Limb (tissue), 2 donors: ENCODE measurements at regions not wholly inside any gene's neighbourhood (a gene's known extent, or its start where the extent isn't known, plus 50 kb on each side); places are given as distances from the start of the nearest gene placed in this dataset.

ENCODE experiments used
- DNase-seq, 2 donors: peaks; one replicate each; pipeline ENCODE4 v3.0.0-alpha.2; 2016; ENCODE audit errors: extremely low spot score in 2 of 2

DNA sequence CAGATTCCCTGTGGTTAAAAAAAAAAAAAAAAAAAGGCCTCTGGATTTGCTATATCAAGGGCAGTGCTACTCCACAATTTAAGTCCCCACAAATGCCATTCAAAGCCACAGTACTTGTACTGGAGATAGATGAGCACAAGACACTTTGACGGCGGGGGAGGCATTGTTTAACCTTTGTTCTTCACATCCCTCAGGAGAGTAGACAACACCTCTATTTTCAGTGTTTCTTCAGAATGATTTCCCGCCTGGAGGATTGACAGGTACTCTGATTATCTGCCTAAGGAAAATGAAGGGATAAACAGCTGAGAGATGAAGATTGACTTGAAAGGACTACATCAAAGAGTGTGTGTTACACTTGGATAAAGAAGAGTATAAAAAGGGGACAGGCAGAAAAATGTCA, 58.7 kb downstream of the OTOL1 start:
- DNase-seq: no peak

GRCh38 chr3:161556533-161556932, 59.9 kb downstream of the OTOL1 start:
- no peak for DNase-seq

DNA sequence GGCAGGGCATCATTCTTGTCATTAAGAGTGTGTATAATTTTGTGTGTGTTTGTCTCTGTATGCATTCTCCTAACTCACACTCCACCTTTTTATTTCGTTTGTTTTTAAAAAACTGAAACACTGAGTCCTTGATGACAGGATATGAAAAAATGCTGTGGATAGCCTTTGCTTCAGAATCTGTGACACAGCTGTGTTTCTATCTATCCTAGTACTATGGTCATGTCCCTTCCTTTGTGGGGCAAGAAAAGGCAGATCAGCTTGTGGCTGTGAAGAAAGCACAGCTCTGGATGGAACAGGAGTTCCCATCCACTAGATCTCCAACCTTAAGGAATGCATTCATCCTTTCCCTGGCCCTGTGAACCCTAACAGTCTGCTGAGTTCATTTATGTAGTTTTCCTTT, 60.3 kb downstream of the OTOL1 start:
- DNase-seq: no peak

DNA sequence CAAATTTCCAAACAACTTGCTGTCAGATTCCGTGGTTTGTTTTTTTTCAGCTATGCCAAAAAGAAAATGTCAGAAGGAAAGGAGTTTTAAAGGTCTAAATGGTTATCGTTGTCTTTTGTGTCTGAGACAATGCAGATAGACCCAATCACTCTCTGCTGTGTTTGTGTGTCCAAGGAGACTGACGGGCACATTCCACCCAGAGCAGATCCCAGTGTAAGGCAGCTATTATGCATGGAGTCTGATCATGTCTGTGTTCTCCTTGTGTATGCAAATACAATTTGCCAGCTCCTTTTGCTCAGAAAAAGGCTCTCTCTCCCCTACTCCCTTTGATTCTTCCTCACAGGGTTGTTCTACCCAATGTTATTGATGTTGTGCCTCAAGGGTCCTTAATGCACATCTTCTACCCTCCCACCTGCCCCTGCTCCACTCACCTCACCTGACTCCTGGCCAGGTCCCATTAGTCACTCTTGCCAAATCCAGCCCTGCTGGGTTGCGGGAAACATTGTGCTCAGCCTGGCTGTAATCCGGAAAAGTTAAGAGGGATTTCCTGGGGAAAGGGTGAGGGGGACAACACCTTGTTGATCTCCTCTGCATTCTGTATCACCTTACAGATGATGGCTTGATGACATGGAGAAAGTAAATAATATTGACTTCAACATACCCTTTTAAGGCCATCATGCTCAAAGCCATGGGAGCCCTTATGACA, 61.0 kb downstream of the OTOL1 start:
- DNase-seq: no peak

GRCh38 chr3:161558236-161558635, 61.6 kb downstream of the OTOL1 start:
- DNase-seq: no peak

- peak; percentile 53 to 69 for DNase-seq
These were observed 62.8 kb downstream of the OTOL1 start for GRCh38 chr3:161559177-161559998.

DNA sequence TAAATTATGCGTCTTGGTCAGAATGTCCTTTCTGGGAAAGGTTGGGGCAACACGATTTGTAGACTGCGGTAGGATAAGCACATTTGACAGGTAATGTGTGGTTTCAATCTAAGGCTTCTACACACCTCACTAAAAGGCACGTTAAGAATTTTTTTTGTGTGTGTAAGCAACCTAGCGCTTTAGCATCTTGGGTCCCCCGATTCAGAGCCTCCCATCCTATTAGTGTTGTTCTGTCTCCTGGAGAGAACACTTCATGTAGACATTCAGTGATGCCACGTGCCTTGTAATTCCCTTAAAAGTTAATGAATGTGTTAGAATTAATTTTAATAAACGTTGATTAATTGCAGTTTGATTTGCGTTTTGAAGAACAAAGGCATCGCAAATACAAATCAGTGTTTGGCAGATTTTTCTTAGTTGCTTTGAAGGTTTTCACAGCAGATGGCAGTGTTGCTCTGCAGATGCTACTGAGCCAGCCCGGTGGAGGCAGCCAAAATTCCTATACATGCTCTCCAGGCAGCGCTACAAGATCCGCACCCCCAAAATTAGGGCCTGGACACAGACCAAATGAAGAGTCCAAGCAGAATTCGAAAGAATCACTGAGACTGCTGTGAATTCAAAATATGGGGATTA, 63.5 kb downstream of the OTOL1 start:
- peak; percentile 77 to 80 for DNase-seq

- no peak for DNase-seq
These were observed 71.2 kb downstream of the OTOL1 start for GRCh38 chr3:161567577-161568361.

GRCh38 chr3:161568671-161569070, 72.1 kb downstream of the OTOL1 start:
- DNase-seq: no peak

DNA sequence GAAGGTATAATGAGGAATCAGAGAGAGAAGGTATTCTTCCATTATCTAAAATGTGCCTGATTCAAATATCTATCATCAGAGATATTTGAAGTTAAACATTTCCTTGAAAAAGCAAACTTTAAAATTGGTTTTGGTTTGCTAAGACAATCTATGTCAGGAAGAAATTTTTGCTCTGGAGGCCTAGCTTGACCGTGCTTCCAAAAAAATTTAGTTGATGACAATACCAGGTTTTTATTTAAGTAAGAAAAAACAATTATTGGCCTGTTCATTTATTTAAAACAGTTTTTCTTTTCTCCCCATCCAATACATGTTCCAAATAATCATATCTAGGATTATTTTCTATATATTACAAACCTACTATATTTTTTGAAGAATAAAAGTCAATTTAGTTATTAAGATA, 75.3 kb downstream of the OTOL1 start:
- DNase-seq: no peak

GRCh38 chr3:161573136-161573535, 76.5 kb downstream of the OTOL1 start:
- no peak for DNase-seq

GRCh38 chr3:161575901-161576300, 79.3 kb downstream of the OTOL1 start:
- DNase-seq: no peak

DNA sequence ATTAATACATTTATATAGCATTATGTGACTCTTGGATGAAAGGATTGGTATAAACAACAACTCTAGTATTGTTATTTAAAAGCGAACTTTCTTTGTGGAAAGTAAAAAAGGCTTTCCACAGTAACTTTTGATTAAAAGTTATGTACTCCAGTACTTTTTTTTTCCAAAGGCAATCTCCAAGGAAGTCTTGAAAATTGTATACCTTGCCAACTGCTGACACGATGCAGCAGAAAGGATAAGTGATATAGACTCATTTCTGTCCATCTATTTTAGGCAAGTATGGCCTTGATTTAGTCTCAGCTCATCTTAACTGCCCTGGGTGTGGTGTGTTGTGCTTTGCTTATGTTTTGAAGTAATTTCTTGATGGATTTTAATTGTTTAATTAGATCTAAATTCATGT, 79.7 kb downstream of the OTOL1 start:
- DNase-seq: no peak

GRCh38 chr3:161576714-161577510, 80.3 kb downstream of the OTOL1 start:
- no peak for DNase-seq

DNA sequence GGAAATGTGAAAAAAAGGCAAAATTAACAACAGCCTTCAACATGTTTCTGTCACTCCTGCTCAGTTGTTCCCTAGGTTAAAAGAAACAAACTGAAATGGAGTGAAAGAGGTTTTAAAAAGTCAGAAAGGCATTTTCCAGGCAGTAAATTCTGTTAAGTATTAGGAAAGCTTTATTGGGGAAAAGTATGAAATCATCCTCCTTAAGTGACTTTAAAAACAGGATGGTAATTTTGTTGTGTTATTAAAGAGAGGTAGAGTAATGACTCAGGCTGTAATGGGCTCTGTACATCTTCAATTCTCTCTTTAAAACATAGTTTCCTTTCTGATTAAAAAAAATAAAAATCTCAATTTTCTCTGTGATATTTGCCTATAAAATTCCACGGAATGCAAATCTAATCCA, 81.1 kb downstream of the OTOL1 start:
- no peak for DNase-seq

DNA sequence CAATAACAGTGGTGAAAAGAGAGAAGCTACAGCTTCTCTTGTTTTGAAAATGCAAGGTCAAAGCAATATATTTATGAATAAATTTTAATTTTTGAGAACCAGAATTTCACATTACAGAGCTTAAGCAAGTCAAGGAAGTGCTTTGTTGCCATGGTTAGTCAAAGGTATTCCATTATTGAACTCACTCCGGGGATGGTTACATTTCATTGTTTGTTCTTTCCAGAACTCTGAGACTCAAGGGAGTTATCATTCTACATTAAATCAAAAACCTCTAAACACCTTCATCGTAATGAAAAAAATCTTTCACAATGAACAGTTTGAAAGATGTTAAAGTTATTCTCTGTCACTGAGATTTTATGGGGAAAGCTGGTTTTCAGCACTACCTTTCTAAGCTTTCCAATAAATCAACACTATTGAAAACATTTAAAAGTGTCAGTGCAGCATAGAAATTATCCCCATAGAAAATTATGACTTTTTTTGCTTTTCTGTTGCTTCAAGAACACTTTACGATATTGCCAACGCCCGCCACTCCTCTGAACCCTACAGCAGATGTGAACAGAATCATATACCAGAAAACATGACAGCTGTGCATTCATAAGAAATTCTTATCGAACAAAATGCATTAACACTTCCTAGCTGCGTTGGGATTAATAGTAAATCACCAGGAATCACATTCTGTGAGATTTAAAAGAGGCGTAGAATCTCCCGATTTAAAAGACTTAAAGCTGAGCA, 83.0 kb downstream of the OTOL1 start:
- DNase-seq: no peak

DNA sequence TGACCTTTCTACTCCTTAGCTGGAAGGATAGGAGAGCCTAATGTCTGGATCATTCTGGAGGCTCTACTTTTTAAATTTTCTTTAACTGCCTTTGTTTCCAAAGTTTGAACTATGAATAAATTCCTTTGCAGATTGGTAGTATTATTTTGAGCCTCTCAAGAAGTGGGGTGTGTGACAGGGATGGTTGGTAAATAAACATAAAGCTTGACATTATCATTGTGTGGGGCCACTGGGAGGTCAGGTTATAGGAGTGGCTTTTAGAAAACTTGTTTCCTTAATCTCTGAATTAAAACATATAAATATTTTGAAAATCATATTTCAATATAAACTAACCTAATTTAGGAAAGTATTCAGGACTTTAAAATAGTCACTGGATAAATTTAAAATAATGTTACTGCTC, 89.3 kb downstream of the OTOL1 start:
- no peak for DNase-seq

- DNase-seq: no peak
These were observed 90.1 kb downstream of the OTOL1 start for GRCh38 chr3:161586556-161587235.

DNA sequence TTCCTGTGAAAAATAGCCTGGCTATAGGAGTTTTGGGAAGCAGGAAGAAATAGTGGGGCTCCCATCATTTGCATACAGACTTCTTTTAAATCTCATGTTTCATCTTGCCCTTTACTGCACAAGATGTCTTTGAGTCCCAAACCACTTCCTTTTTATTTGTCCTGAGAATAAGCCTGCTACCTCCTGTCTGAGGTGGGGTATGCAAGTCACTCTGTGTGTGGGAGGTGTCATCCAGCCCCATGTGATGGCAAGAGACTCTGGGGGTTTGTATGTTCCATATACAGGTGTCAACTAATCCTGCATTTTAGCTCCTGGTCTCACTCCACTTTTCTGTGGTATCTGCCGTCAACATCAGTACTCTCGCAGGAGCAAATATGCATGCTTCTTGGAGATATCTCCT, 102.0 kb downstream of the OTOL1 start:
- no peak for DNase-seq

- DNase-seq: no peak
These were observed 103.1 kb downstream of the OTOL1 start for GRCh38 chr3:161599697-161600096.
